ENCODE measurements at regions not wholly inside any gene's neighbourhood (a gene's known extent, or its start where the extent isn't known, plus 50 kb on each side); places are given as distances from the start of the nearest gene placed in this dataset.

DNA sequence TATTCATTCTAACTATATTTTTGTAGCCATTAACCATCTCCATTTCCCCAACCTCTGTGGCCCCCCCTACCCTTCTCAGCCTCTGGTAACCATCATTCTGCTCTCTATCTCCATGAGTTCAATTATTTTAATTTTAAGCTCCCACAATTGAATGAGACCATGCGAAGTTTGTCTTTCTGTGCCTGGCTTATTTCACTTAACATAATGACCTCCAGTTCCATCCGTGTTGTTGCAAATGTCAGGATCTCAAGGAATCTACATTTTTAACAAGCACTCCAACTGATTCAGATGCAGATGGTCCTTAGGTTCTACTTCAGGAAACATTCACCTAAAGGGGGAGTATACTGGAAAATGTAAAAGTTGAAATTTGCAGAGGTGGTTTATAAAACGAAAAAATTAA is 60.2 kb upstream of the PTPN12 start:
- TF ChIP-seq, protein P1, sequence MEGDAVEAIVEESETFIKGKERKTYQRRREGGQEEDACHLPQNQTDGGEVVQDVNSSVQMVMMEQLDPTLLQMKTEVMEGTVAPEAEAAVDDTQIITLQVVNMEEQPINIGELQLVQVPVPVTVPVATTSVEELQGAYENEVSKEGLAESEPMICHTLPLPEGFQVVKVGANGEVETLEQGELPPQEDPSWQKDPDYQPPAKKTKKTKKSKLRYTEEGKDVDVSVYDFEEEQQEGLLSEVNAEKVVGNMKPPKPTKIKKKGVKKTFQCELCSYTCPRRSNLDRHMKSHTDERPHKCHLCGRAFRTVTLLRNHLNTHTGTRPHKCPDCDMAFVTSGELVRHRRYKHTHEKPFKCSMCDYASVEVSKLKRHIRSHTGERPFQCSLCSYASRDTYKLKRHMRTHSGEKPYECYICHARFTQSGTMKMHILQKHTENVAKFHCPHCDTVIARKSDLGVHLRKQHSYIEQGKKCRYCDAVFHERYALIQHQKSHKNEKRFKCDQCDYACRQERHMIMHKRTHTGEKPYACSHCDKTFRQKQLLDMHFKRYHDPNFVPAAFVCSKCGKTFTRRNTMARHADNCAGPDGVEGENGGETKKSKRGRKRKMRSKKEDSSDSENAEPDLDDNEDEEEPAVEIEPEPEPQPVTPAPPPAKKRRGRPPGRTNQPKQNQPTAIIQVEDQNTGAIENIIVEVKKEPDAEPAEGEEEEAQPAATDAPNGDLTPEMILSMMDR (conservative IDR thresholded peaks at IDR 0.05; ENCODE audit: low read depth in 2 of 2), result no peak
- TF ChIP-seq EZH2phosphoT487 (IDR thresholded peaks at IDR 0.05; ENCODE audit: unreplicated experiment) (no peak), POLR2AphosphoS5 (IDR thresholded peaks at IDR 0.05; ENCODE audit: low read depth) (no peak), JUNB (IDR thresholded peaks at IDR 0.05; ENCODE audit: unreplicated experiment) (no peak), ZNF331 (CRISPR knock-in tag; IDR thresholded peaks at IDR 0.05; ENCODE audit: low read depth) (no peak), EZH2 (IDR thresholded peaks at IDR 0.05; ENCODE audit: low read depth, unreplicated experiment) (no peak), CREB1 (CRISPR knock-in tag; IDR thresholded peaks at IDR 0.05; ENCODE audit: low read depth) (no peak), STAT1 (IDR thresholded peaks at IDR 0.05; ENCODE audit: unreplicated experiment) (no peak)
- TF ChIP-seq, protein P2, sequence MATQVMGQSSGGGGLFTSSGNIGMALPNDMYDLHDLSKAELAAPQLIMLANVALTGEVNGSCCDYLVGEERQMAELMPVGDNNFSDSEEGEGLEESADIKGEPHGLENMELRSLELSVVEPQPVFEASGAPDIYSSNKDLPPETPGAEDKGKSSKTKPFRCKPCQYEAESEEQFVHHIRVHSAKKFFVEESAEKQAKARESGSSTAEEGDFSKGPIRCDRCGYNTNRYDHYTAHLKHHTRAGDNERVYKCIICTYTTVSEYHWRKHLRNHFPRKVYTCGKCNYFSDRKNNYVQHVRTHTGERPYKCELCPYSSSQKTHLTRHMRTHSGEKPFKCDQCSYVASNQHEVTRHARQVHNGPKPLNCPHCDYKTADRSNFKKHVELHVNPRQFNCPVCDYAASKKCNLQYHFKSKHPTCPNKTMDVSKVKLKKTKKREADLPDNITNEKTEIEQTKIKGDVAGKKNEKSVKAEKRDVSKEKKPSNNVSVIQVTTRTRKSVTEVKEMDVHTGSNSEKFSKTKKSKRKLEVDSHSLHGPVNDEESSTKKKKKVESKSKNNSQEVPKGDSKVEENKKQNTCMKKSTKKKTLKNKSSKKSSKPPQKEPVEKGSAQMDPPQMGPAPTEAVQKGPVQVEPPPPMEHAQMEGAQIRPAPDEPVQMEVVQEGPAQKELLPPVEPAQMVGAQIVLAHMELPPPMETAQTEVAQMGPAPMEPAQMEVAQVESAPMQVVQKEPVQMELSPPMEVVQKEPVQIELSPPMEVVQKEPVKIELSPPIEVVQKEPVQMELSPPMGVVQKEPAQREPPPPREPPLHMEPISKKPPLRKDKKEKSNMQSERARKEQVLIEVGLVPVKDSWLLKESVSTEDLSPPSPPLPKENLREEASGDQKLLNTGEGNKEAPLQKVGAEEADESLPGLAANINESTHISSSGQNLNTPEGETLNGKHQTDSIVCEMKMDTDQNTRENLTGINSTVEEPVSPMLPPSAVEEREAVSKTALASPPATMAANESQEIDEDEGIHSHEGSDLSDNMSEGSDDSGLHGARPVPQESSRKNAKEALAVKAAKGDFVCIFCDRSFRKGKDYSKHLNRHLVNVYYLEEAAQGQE (IDR thresholded peaks at IDR 0.05; ENCODE audit: unreplicated experiment), result no peak
- TF ChIP-seq, protein P3, sequence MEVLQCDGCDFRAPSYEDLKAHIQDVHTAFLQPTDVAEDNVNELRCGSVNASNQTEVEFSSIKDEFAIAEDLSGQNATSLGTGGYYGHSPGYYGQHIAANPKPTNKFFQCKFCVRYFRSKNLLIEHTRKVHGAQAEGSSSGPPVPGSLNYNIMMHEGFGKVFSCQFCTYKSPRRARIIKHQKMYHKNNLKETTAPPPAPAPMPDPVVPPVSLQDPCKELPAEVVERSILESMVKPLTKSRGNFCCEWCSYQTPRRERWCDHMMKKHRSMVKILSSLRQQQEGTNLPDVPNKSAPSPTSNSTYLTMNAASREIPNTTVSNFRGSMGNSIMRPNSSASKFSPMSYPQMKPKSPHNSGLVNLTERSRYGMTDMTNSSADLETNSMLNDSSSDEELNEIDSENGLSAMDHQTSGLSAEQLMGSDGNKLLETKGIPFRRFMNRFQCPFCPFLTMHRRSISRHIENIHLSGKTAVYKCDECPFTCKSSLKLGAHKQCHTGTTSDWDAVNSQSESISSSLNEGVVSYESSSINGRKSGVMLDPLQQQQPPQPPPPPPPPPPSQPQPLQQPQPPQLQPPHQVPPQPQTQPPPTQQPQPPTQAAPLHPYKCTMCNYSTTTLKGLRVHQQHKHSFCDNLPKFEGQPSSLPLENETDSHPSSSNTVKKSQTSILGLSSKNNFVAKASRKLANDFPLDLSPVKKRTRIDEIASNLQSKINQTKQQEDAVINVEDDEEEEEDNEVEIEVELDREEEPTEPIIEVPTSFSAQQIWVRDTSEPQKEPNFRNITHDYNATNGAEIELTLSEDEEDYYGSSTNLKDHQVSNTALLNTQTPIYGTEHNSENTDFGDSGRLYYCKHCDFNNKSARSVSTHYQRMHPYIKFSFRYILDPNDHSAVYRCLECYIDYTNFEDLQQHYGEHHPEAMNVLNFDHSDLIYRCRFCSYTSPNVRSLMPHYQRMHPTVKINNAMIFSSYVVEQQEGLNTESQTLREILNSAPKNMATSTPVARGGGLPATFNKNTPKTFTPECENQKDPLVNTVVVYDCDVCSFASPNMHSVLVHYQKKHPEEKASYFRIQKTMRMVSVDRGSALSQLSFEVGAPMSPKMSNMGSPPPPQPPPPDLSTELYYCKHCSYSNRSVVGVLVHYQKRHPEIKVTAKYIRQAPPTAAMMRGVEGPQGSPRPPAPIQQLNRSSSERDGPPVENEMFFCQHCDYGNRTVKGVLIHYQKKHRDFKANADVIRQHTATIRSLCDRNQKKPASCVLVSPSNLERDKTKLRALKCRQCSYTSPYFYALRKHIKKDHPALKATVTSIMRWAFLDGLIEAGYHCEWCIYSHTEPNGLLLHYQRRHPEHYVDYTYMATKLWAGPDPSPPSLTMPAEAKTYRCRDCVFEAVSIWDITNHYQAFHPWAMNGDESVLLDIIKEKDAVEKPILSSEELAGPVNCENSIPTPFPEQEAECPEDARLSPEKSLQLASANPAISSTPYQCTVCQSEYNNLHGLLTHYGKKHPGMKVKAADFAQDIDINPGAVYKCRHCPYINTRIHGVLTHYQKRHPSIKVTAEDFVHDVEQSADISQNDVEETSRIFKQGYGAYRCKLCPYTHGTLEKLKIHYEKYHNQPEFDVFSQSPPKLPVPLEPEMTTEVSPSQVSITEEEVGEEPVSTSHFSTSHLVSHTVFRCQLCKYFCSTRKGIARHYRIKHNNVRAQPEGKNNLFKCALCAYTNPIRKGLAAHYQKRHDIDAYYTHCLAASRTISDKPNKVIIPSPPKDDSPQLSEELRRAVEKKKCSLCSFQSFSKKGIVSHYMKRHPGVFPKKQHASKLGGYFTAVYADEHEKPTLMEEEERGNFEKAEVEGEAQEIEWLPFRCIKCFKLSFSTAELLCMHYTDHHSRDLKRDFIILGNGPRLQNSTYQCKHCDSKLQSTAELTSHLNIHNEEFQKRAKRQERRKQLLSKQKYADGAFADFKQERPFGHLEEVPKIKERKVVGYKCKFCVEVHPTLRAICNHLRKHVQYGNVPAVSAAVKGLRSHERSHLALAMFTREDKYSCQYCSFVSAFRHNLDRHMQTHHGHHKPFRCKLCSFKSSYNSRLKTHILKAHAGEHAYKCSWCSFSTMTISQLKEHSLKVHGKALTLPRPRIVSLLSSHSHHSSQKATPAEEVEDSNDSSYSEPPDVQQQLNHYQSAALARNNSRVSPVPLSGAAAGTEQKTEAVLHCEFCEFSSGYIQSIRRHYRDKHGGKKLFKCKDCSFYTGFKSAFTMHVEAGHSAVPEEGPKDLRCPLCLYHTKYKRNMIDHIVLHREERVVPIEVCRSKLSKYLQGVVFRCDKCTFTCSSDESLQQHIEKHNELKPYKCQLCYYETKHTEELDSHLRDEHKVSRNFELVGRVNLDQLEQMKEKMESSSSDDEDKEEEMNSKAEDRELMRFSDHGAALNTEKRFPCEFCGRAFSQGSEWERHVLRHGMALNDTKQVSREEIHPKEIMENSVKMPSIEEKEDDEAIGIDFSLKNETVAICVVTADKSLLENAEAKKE (CRISPR knock-in tag; IDR thresholded peaks at IDR 0.05), result no peak
